Spleen (tissue), 11 donors: ENCODE measurements at regions not wholly inside any gene's neighbourhood (a gene's known extent, or its start where the extent isn't known, plus 50 kb on each side); places are given as distances from the start of the nearest gene placed in this dataset.

Source experiments
- DNase-seq: peaks from one replicate; pipeline ENCODE4 v3.0.0-alpha.2; 2020
- H3K27ac ChIP-seq, 8 donors: fragments of 200-600 bp; sonication (generic) in 7 of 8; 1 replicate in 4 of 8; 2 replicates in 4 of 8; pipeline versions ENCODE4 v1.5.0 to v1.8.0; 2016 to 2021; ENCODE audit warnings: inconsistent platforms in 4 of 8, mild to moderate bottlenecking in 4 of 8, moderate library complexity in 1 of 8
- H3K27me3 ChIP-seq, 7 donors: fragments of 200-600 bp; sonication (generic) in 6 of 7; replicated peaks in 1 of 7; 1 replicate in 4 of 7; 2 replicates in 3 of 7; pipeline versions ENCODE4 v1.5.0 to v1.8.0; 2016 to 2021; ENCODE audit warnings: inconsistent platforms in 3 of 7, mild to moderate bottlenecking in 1 of 7
- H3K36me3 ChIP-seq, 6 donors: fragments of 200-600 bp; sonication (generic) in 5 of 6; 1 replicate in 4 of 6; 2 replicates in 2 of 6; pipeline versions ENCODE4 v1.5.0 to v1.8.0; 2016 to 2021; ENCODE audit warnings: inconsistent platforms in 2 of 6
- H3K4me1 ChIP-seq, 6 donors: fragments of 200-600 bp; sonication (generic) in 5 of 6; 1 replicate in 3 of 6; 2 replicates in 3 of 6; pipeline versions ENCODE4 v1.5.0 to v1.8.0; 2016 to 2021; ENCODE audit warnings: inconsistent platforms in 3 of 6
- H3K4me3 ChIP-seq, 8 donors: fragments of 200-600 bp; sonication (generic) in 7 of 8; 1 replicate in 4 of 8; 2 replicates in 4 of 8; pipeline versions ENCODE4 v1.5.0 to v1.8.0; 2016 to 2021; ENCODE audit warnings: inconsistent platforms in 4 of 8, mild to moderate bottlenecking in 4 of 8, moderate library complexity in 2 of 8
- H3K9me3 ChIP-seq, 8 donors: fragments of 200-600 bp; sonication (generic) in 7 of 8; 1 replicate in 4 of 8; 2 replicates in 4 of 8; pipeline versions ENCODE4 v1.5.0 to v1.8.0; 2016 to 2021; ENCODE audit warnings: inconsistent platforms in 4 of 8
- POLR2A ChIP-seq, 3 donors: fragments of 450-650 bp; IDR thresholded peaks; one replicate each; pipeline ENCODE4 v1.5.1; 2017; ENCODE audit warnings: antibody characterized with exemption in 3 of 3, mild to moderate bottlenecking in 1 of 3
- POLR2AphosphoS5 ChIP-seq, 3 donors: sonication (generic); formaldehyde crosslinking; IDR thresholded peaks; one replicate each; pipeline ENCODE4 v1.5.1; 2017; ENCODE audit warnings: antibody characterized with exemption in 3 of 3
- WGBS, 5 donors: extraction: QIAGEN DNeasy Blood & Tissue Kit in 3 of 5; methylation state at CpG; one replicate each; pipeline versions ENCODE4 v1.1.5 to v1.1.7; 2013 to 2018; 5-methylcytosine and 5-hydroxymethylcytosine counted together
- intact Hi-C: fragments of 100-400 bp; cut with DNase I; formaldehyde crosslinking; loops from one replicate; pipeline ENCODE4 v1.15.0; 2023; ENCODE audit warnings: low total_unique reads
- TF ChIP-seq, protein P1 (sequence below), 11 experiments: fragments of 200-600 bp in 7 of 11; fragments of 450-650 bp in 4 of 11; sonication (generic) in 4 of 11; IDR thresholded peaks in 8 of 11; conservative IDR thresholded peaks in 3 of 11; 1 replicate in 7 of 11; 2 replicates in 4 of 11; pipeline versions ENCODE4 v1.4.0 to v1.8.0; 2016 to 2021; ENCODE audit warnings: antibody characterized with exemption in 11 of 11, inconsistent platforms in 4 of 11, mild to moderate bottlenecking in 1 of 11
- donor health status: healthy with polysubstance abuse.
- donor health status: DM: no; HTN: no; CAD: no; lungs with moderate emphysema.
- donor health status: DM: no; HTN: no; CAD: no.
- donor health status: Bipolar disorder and iron deficiency.
- donor health status: healthy.
- donor health status: DM: no; HTN: no; CAD: no.
- donor health status: DM: yes; HTN: yes; CAD: no.

DNA sequence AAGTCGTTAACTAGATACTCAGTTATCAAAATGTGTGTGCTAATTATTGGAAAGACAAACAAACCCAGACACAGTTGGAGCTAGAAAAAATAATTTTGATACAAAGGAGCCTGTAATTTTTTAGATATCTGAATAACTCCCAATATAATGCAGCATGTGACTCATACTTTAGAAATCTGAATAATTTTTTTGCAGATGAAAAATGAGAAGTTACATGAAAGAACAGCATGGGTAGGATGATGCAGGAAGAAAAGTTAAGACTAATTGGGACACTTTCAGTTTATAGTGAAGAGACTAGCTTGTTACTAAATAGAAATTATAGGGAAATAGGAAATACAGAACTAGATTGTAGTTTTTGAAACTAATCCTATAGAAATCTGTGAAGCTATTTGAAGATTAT lies 945.8 kb downstream of the CBLN2 start:
- Histone ChIP-seq H3K36me3 (no peaks in the 10 kb centered on the region), H3K4me1 (no peaks in the 10 kb centered on the region), H3K4me3 (no peak overlapping the region), H3K9me3 (no peaks in the 10 kb centered on the region), H3K27me3 (no peaks in the 10 kb centered on the region), H3K27ac (no peak overlapping the region)
- DNase-seq, result no peak
- intact Hi-C loops, result no loop called here
- TF ChIP-seq POLR2A (IDR thresholded peaks at IDR 0.05) (no peak), POLR2AphosphoS5 (IDR thresholded peaks at IDR 0.05) (no peak)
- TF ChIP-seq, protein P1, sequence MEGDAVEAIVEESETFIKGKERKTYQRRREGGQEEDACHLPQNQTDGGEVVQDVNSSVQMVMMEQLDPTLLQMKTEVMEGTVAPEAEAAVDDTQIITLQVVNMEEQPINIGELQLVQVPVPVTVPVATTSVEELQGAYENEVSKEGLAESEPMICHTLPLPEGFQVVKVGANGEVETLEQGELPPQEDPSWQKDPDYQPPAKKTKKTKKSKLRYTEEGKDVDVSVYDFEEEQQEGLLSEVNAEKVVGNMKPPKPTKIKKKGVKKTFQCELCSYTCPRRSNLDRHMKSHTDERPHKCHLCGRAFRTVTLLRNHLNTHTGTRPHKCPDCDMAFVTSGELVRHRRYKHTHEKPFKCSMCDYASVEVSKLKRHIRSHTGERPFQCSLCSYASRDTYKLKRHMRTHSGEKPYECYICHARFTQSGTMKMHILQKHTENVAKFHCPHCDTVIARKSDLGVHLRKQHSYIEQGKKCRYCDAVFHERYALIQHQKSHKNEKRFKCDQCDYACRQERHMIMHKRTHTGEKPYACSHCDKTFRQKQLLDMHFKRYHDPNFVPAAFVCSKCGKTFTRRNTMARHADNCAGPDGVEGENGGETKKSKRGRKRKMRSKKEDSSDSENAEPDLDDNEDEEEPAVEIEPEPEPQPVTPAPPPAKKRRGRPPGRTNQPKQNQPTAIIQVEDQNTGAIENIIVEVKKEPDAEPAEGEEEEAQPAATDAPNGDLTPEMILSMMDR (IDR thresholded peaks at IDR 0.05 in 8 of 11, conservative IDR thresholded peaks at IDR 0.05 in 3 of 11), result no peak
- 41 to 64% (median 47%) methylated on average over 1 of the region's 1 CpG for WGBS, 5 donors

DNA sequence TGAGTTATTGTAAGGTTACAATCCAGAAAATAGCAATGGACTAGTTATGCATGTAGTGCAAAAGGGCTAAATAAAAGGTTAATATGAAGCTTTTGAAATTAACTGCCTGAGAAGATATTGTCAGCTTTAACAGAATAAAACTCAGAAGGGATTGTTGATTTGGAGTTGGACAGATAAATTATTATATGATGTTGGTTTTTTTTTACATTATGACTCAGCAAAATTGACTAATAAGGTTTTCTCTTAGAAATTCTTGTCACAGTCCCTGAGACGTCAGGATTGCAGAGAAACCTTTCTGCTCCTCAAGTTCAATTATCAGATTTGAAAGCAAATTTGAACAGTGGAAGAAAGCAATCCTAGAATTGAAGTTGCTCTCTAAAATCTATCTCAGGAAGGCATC lies 946.9 kb downstream of the CBLN2 start:
- intact Hi-C loops, result no loop called here
- Histone ChIP-seq H3K4me3 (no peak overlapping the region), H3K27ac (no peak overlapping the region), H3K27me3 (no peaks in the 10 kb centered on the region), H3K36me3 (no peaks in the 10 kb centered on the region), H3K4me1 (no peaks in the 10 kb centered on the region), H3K9me3 (peaks cover 0 to 1% (median 0%) of the 10 kb centered on the region in 8 donors)
- TF ChIP-seq POLR2A (IDR thresholded peaks at IDR 0.05) (no peak), POLR2AphosphoS5 (IDR thresholded peaks at IDR 0.05) (no peak)
- TF ChIP-seq, protein P1 (IDR thresholded peaks at IDR 0.05 in 8 of 11, conservative IDR thresholded peaks at IDR 0.05 in 3 of 11), result no peak
- no peak for DNase-seq
- WGBS, 5 donors, result 32 to 63% (median 49%) methylated on average over 1 of the region's 1 CpG

DNA sequence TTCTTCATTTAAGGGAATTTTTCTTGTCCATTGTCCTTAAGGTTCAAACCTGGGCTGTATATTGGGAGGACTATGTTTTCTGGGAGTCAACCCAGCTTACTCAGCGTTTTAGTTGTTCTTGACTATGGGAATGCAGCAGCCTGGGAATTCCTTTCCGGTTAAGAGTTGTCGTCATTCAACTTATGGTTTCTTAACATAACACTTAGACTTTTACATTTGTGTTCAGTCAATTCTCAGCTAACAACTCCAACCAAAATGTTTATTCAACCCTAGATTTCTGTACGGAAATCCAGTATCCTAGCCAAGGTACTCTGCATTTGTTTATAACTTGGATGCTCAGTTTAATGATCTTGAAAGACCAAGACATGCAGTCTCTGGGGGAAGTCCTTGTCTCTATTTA lies 960.9 kb downstream of the CBLN2 start:
- peaks cover 0 to 22% (median 8%) of the 10 kb centered on the region in 8 donors for H3K9me3 ChIP-seq
- DNase-seq, result no peak
- WGBS, 5 donors, result 83 to 94% (median 87%) methylated on average over 4 of the region's 4 CpGs
- no peaks in the 10 kb centered on the region for H3K27me3 ChIP-seq
- no peaks in the 10 kb centered on the region for H3K36me3 ChIP-seq
- H3K4me1 ChIP-seq, result no peaks in the 10 kb centered on the region
- H3K4me3 ChIP-seq, result no peak overlapping the region
- no peak overlapping the region for H3K27ac ChIP-seq
- intact Hi-C loops, result no loop called here
- TF ChIP-seq POLR2A (IDR thresholded peaks at IDR 0.05) (no peak), POLR2AphosphoS5 (IDR thresholded peaks at IDR 0.05) (no peak)
- TF ChIP-seq, protein P1 (IDR thresholded peaks at IDR 0.05 in 8 of 11, conservative IDR thresholded peaks at IDR 0.05 in 3 of 11), result no peak

DNA sequence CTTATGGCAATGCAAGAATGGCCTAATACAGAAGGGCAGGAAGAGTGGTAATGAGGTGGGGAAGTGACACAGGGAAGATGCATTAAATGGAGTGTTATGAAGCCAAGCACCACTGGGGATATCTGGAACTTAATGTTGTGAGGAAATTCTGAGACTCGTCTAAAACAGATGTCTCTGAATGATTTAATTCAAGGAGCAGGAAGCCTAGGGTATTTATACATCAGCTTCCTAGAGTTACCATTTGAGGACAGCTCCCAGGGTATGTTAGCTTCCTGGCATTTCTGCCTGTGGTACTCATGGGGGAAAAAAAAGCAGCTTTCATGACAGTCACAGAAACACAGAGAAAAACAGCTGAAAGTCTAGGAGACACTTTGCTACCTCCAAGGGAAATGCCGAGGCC lies 989.5 kb downstream of the CBLN2 start:
- Histone ChIP-seq H3K4me1 (no peaks in the 10 kb centered on the region), H3K27ac (no peak overlapping the region), H3K36me3 (no peaks in the 10 kb centered on the region), H3K4me3 (no peak overlapping the region), H3K27me3 (no peaks in the 10 kb centered on the region), H3K9me3 (peaks cover 0 to 37% (median 16%) of the 10 kb centered on the region in 8 donors)
- no peak for DNase-seq
- intact Hi-C loops, result no loop called here
- TF ChIP-seq, protein P1 (IDR thresholded peaks at IDR 0.05 in 8 of 11, conservative IDR thresholded peaks at IDR 0.05 in 3 of 11), result no peak
- no peak for TF ChIP-seq POLR2AphosphoS5 (IDR thresholded peaks at IDR 0.05)
- no peak for TF ChIP-seq POLR2A (IDR thresholded peaks at IDR 0.05)
- 61 to 67% (median 63%) methylated on average over 2 of the region's 2 CpGs for WGBS, 5 donors
